ENCODE measurements at regions not wholly inside any gene's neighbourhood (a gene's known extent, or its start where the extent isn't known, plus 50 kb on each side); places are given as distances from the start of the nearest gene placed in this dataset.

- TF ChIP-seq U2AF1 (optimal IDR thresholded peaks at IDR 0.05; ENCODE audit: low read depth, low read length), result no peak
- TF ChIP-seq PHF8 (IDR thresholded peaks at IDR 0.05; ENCODE audit: borderline replicate concordance, low read length), result no peak
- TF ChIP-seq BRF1 (IDR thresholded peaks at IDR 0.05; ENCODE audit: borderline replicate concordance, extremely low read depth, insufficient read length), result no peak
- TF ChIP-seq DDX20 (tag; IDR thresholded peaks at IDR 0.05; ENCODE audit: low read depth), result no peak
- TF ChIP-seq ZBTB43 (CRISPR knock-in tag; IDR thresholded peaks at IDR 0.05), result no peak
- TF ChIP-seq ZKSCAN1 (IDR thresholded peaks at IDR 0.05; ENCODE audit: low read depth, low read length), result no peak
- no peak for TF ChIP-seq ZNF507 (tag; conservative IDR thresholded peaks at IDR 0.05)
Observed at GRCh38 chr7:124196519-124196918, 163.7 kb upstream of the TMEM229A start.

All from K562 (cell line).